ENCODE measurements at regions not wholly inside any gene's neighbourhood (a gene's known extent, or its start where the extent isn't known, plus 50 kb on each side); places are given as distances from the start of the nearest gene placed in this dataset.

DNA sequence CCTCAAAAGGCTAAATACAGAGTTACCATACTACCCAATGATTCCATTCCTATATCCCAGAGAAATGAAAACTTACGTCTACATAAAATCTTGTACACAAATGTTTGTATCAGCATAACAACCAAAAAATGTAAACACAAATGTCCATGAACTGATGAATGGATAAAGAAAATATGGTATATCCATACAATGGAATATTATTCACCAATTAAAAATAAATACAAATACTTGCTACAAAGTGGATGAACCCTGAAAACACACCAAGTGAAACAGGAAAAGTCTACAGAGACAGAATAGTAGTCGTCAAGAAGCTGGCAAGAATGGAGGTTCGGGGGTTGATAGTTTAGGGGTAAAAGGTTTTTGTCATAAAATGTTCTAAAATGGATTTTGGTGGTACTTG is 54.0 kb upstream of the ANKRD28 start:
- no peak overlapping the region for H3K27ac ChIP-seq
- no peak for TF ChIP-seq CTCF (conservative IDR thresholded peaks at IDR 0.05)

GRCh38 chr3:15858547-15859506 is 61.0 kb upstream of the ANKRD28 start:
- H3K27ac ChIP-seq, result peak overlapping the region; percentile 95
- TF ChIP-seq CTCF (conservative IDR thresholded peaks at IDR 0.05), result no peak

- H3K27ac ChIP-seq, result peak overlapping the region; percentile 95
- TF ChIP-seq CTCF (conservative IDR thresholded peaks at IDR 0.05), result no peak
These were observed 61.8 kb upstream of the ANKRD28 start for GRCh38 chr3:15859507-15860013.

GRCh38 chr3:15860014-15860934 is 62.5 kb upstream of the ANKRD28 start:
- no peak for TF ChIP-seq CTCF (conservative IDR thresholded peaks at IDR 0.05)
- peak overlapping the region; percentile 95 for H3K27ac ChIP-seq

DNA sequence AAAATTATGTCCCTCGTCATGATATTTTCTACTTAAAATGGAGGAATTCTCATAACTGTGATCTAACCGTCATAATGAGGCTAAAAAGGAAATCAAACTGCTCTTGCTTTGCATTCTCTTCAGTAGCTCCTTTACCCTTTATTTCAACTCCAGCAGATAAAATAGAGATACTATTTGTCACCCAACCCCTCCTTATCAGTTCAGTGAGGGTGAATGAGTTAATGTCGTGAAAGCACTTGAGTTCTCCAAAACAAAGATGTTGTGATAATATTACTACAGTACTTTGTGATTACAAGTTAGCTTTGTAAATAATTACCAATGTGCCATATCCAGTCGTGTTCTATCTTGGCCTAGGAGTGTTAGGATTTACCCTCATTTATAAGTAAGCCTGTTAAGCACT is 63.4 kb upstream of the ANKRD28 start:
- no peak for TF ChIP-seq CTCF (conservative IDR thresholded peaks at IDR 0.05)

GRCh38 chr3:15872807-15873206 is 75.0 kb upstream of the ANKRD28 start:
- TF ChIP-seq CTCF (conservative IDR thresholded peaks at IDR 0.05), result no peak
- no peak overlapping the region for H3K27ac ChIP-seq

More for the DNA sequence above, 63.4 kb upstream of the ANKRD28 start:
- H3K27ac ChIP-seq, result peak overlapping the region; percentile 95

DNA sequence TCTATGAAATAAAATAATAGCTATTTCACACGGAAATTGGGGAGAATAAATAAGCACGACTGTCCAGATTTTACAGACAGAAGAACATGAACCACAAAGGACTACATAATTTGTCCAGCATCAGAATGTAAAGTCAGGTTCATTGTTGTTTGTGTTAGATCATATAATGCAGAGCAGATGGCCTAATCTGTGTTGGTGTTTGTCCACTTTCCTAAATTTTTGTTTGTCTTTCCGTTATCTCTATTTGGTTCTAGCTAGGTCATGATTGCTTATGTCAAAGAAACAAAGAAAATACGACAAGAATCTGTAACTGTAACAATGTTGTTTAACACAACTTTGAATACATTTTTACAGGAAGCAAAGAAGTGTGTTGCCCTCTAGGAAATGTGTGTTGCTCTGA is 75.6 kb upstream of the ANKRD28 start:
- no peak overlapping the region for H3K27ac ChIP-seq
- TF ChIP-seq CTCF (conservative IDR thresholded peaks at IDR 0.05), result no peak

Measured in VCaP (cell line).